OCI-LY3 (cell line): ENCODE measurements at regions not wholly inside any gene's neighbourhood (a gene's known extent, or its start where the extent isn't known, plus 50 kb on each side); places are given as distances from the start of the nearest gene placed in this dataset.

Experiments used
- H2AFZ ChIP-seq: fragments of 200-600, 300-600 bp; shearing (Covaris generic); 2 replicates; pipeline ENCODE4 v1.6.0; 2014; ENCODE audit warnings: antibody characterized with exemption, low read depth, low read length
- H3K27ac ChIP-seq: fragments of 200-600, 300-600 bp; sonication (generic); 2 replicates; pipeline ENCODE4 v1.5.1; 2014; ENCODE audit warnings: mild to moderate bottlenecking, low read length, moderate library complexity, mixed read lengths
- H3K27me3 ChIP-seq: fragments of 200-600, 300-600 bp; sonication (generic); 2 replicates; pipeline ENCODE4 v1.6.1; 2014; ENCODE audit warnings: low read depth, low read length, mixed read lengths
- H3K36me3 ChIP-seq: fragments of 200-600, 300-600 bp; sonication (generic); replicated peaks from 2 replicates; pipeline ENCODE3; 2014; ENCODE audit warnings: low read depth, low read length, mixed read lengths
- H3K4me1 ChIP-seq: fragments of 300-600, 200-600 bp; sonication (generic); 2 replicates; pipeline ENCODE4 v1.6.1; 2014; ENCODE audit warnings: low read length, mixed read lengths
- H3K4me2 ChIP-seq: fragments of 200-600, 300-600 bp; sonication (generic); 2 replicates; pipeline ENCODE4 v1.6.1; 2014; ENCODE audit warnings: low read length, mixed read lengths
- H3K4me3 ChIP-seq: fragments of 300-600, 200-600 bp; sonication (generic); 2 replicates; pipeline ENCODE4 v1.5.1; 2014; ENCODE audit warnings: antibody characterized with exemption, mild to moderate bottlenecking, low read length, moderate library complexity
- H3K79me2 ChIP-seq: fragments of 300-600, 200-600 bp; shearing (Covaris generic); 2 replicates; pipeline ENCODE4 v1.6.1; 2014; ENCODE audit warnings: mild to moderate bottlenecking, low read length, mixed read lengths
- H3K9ac ChIP-seq: fragments of 300-600, 200-600 bp; shearing (Covaris generic); 2 replicates; pipeline ENCODE4 v1.6.0; 2014; ENCODE audit warnings: mild to moderate bottlenecking, low read length, moderate library complexity
- H3K9me3 ChIP-seq: fragments of 200-600, 300-600 bp; shearing (Covaris generic); 2 replicates; pipeline ENCODE4 v1.6.1; 2014; ENCODE audit warnings: low read length, mixed read lengths; ENCODE audit not compliant: insufficient read depth
- H4K20me1 ChIP-seq: fragments of 200-600, 300-600 bp; sonication (generic); 2 replicates; pipeline ENCODE4 v1.6.1; 2016; ENCODE audit warnings: low read length, mixed read lengths; ENCODE audit not compliant: insufficient read depth
- EZH2phosphoT487 ChIP-seq: fragments of 200-600 bp; shearing (Covaris generic); IDR thresholded peaks from 2 replicates; pipeline ENCODE4 v1.6.1; 2018; ENCODE audit warnings: antibody characterized with exemption, mixed run types, low read depth
- TF ChIP-seq, protein P1 (sequence below): fragments of 200-600, 300-600 bp; sonication (generic); IDR thresholded peaks from 2 replicates; pipeline ENCODE4 v1.5.1; 2014; ENCODE audit warnings: antibody characterized with exemption, low read length, low read depth

- H2AFZ ChIP-seq = no peak overlapping the region
- no peaks in the 10 kb centered on the region for H3K79me2 ChIP-seq
- no peak overlapping the region for H3K27ac ChIP-seq
- no peaks in the 10 kb centered on the region for H4K20me1 ChIP-seq
- H3K36me3 ChIP-seq = no peaks in the 10 kb centered on the region
- H3K4me1 ChIP-seq = no peaks in the 10 kb centered on the region
- H3K9me3 ChIP-seq = no peaks in the 10 kb centered on the region
- no peak overlapping the region for H3K4me3 ChIP-seq
- peaks cover 9% of the 10 kb centered on the region; the same call in 1 of the 2 replicates for H3K27me3 ChIP-seq
- H3K9ac ChIP-seq = no peak overlapping the region
- no peak for TF ChIP-seq EZH2phosphoT487
- TF ChIP-seq, protein P1, sequence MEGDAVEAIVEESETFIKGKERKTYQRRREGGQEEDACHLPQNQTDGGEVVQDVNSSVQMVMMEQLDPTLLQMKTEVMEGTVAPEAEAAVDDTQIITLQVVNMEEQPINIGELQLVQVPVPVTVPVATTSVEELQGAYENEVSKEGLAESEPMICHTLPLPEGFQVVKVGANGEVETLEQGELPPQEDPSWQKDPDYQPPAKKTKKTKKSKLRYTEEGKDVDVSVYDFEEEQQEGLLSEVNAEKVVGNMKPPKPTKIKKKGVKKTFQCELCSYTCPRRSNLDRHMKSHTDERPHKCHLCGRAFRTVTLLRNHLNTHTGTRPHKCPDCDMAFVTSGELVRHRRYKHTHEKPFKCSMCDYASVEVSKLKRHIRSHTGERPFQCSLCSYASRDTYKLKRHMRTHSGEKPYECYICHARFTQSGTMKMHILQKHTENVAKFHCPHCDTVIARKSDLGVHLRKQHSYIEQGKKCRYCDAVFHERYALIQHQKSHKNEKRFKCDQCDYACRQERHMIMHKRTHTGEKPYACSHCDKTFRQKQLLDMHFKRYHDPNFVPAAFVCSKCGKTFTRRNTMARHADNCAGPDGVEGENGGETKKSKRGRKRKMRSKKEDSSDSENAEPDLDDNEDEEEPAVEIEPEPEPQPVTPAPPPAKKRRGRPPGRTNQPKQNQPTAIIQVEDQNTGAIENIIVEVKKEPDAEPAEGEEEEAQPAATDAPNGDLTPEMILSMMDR = no peak
- no peak overlapping the region for H3K4me2 ChIP-seq
These were observed 128.0 kb downstream of the BARX2 start for GRCh38 chr11:129503646-129504045.

GRCh38 chr11:129505266-129505665 is 129.6 kb downstream of the BARX2 start:
- Histone ChIP-seq H3K4me1 (no peaks in the 10 kb centered on the region), H3K79me2 (no peaks in the 10 kb centered on the region), H3K4me2 (no peak overlapping the region), H3K4me3 (no peak overlapping the region), H4K20me1 (no peaks in the 10 kb centered on the region), H3K9me3 (no peaks in the 10 kb centered on the region), H3K9ac (no peak overlapping the region), H3K27ac (no peak overlapping the region), H2AFZ (no peak overlapping the region), H3K36me3 (no peaks in the 10 kb centered on the region), H3K27me3 (peaks cover 9% of the 10 kb centered on the region; the same call in 1 of the 2 replicates)
- TF ChIP-seq, protein P1 = no peak
- no peak for TF ChIP-seq EZH2phosphoT487

- H3K27me3 ChIP-seq = peaks cover 9% of the 10 kb centered on the region; the same call in 1 of the 2 replicates
- no peak overlapping the region for H3K4me2 ChIP-seq
- H4K20me1 ChIP-seq = no peaks in the 10 kb centered on the region
These were observed 132.5 kb downstream of the BARX2 start for GRCh38 chr11:129508163-129508562.

GRCh38 chr11:129528296-129528695 is 152.6 kb downstream of the BARX2 start:
- no peaks in the 10 kb centered on the region for H3K36me3 ChIP-seq
- H3K27ac ChIP-seq = no peak overlapping the region
- no peaks in the 10 kb centered on the region for H4K20me1 ChIP-seq
- no peak overlapping the region for H3K4me2 ChIP-seq
- H2AFZ ChIP-seq = no peak overlapping the region
- TF ChIP-seq, protein P1 = no peak
- TF ChIP-seq EZH2phosphoT487 = no peak
- no peaks in the 10 kb centered on the region for H3K79me2 ChIP-seq
- H3K4me3 ChIP-seq = no peak overlapping the region
- H3K9ac ChIP-seq = no peak overlapping the region
- 0 out of 2 replicates have a peak, but pooled peaks cover 4% of the 10 kb centered on the region for H3K27me3 ChIP-seq
- H3K4me1 ChIP-seq = no peaks in the 10 kb centered on the region
- H3K9me3 ChIP-seq = no peaks in the 10 kb centered on the region

More at GRCh38 chr11:129508163-129508562, 132.5 kb downstream of the BARX2 start:
- Histone ChIP-seq H3K9me3 (no peaks in the 10 kb centered on the region), H3K27ac (no peak overlapping the region), H3K36me3 (no peaks in the 10 kb centered on the region), H3K9ac (no peak overlapping the region), H3K4me3 (no peak overlapping the region), H3K4me1 (no peaks in the 10 kb centered on the region), H3K79me2 (no peaks in the 10 kb centered on the region), H2AFZ (no peak overlapping the region)
- TF ChIP-seq, protein P1 = no peak
